HEK293T (cell line): ENCODE measurements at regions not wholly inside any gene's neighbourhood (a gene's known extent, or its start where the extent isn't known, plus 50 kb on each side); places are given as distances from the start of the nearest gene placed in this dataset.

ENCODE experiments used
- ARNT ChIP-seq: fragments of 450-650 bp; IDR thresholded peaks from 2 replicates; pipeline ENCODE4 v1.6.1; 2017; ENCODE audit warnings: mild to moderate bottlenecking
- BHLHE40 ChIP-seq: fragments of 450-650 bp; IDR thresholded peaks from 2 replicates; pipeline ENCODE4 v1.6.1; 2016; ENCODE audit warnings: mild to moderate bottlenecking, moderate library complexity, borderline replicate concordance
- ELF4 ChIP-seq: fragments of 450-650 bp; IDR thresholded peaks from 2 replicates; pipeline ENCODE4 v1.6.1; 2017; ENCODE audit warnings: antibody characterized with exemption
- FOXA1 ChIP-seq: fragments of 450-650 bp; IDR thresholded peaks from 2 replicates; pipeline ENCODE4 v1.6.1; 2016; ENCODE audit warnings: mild to moderate bottlenecking
- FOXK2 ChIP-seq: fragments of 450-650 bp; IDR thresholded peaks from 2 replicates; pipeline ENCODE4 v1.6.1; 2016; ENCODE audit warnings: mild to moderate bottlenecking
- FOXM1 ChIP-seq: fragments of 450-650 bp; IDR thresholded peaks from 2 replicates; pipeline ENCODE4 v1.6.1; 2017; ENCODE audit warnings: mild to moderate bottlenecking, borderline replicate concordance
- HDGF ChIP-seq: fragments of 450-650 bp; IDR thresholded peaks from 2 replicates; pipeline ENCODE4 v1.6.1; 2017; ENCODE audit warnings: antibody characterized with exemption, borderline replicate concordance
- LEF1 ChIP-seq: fragments of 450-650 bp; IDR thresholded peaks from 2 replicates; pipeline ENCODE4 v1.6.1; 2017; ENCODE audit warnings: mild to moderate bottlenecking, borderline replicate concordance
- NFRKB ChIP-seq: fragments of 450-650 bp; IDR thresholded peaks from 2 replicates; pipeline ENCODE4 v1.6.1; 2016; ENCODE audit warnings: mild to moderate bottlenecking, moderate library complexity
- SP1 ChIP-seq: fragments of 450-650 bp; IDR thresholded peaks from 2 replicates; pipeline ENCODE4 v1.6.1; 2017
- SUZ12 ChIP-seq: fragments of 450-650 bp; IDR thresholded peaks from 2 replicates; pipeline ENCODE4 v1.6.1; 2016; ENCODE audit warnings: mild to moderate bottlenecking
- TARDBP ChIP-seq: fragments of 450-650 bp; IDR thresholded peaks from 2 replicates; pipeline ENCODE4 v1.6.1; 2016
- ZNF384 ChIP-seq: fragments of 450-650 bp; IDR thresholded peaks from 2 replicates; pipeline ENCODE4 v1.6.1; 2016
- TF ChIP-seq, protein P1 (sequence below): fragments of 450-650 bp; IDR thresholded peaks from 2 replicates; pipeline ENCODE4 v1.6.1; 2016

DNA sequence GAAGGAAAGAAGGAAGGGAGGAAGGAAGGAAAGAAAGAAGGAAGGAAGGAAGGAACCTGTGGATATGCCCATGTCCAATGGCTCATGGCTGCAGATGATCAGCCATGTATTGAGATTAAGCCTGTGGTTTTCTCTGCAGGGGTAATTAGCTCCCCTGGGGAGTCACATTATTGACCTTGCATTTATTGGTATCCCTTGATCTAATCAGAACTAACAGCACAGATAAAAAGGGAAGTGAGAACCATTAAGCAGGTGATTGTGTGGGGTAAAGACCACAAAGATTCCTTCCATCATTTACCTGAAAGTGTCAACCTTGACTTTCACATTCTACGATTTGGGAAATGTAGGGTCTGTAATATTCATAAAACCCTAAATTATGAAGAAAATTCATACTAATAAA, 390.7 kb downstream of the BRINP2 start:
- TF ChIP-seq SP1 (no peak), TARDBP (no peak), FOXK2 (no peak), NFRKB (no peak), ELF4 (no peak), ZNF384 (no peak), SUZ12 (no peak), FOXM1 (no peak), FOXA1 (no peak), BHLHE40 (no peak), HDGF (no peak), LEF1 (no peak), ARNT (no peak)
- TF ChIP-seq, protein P1, sequence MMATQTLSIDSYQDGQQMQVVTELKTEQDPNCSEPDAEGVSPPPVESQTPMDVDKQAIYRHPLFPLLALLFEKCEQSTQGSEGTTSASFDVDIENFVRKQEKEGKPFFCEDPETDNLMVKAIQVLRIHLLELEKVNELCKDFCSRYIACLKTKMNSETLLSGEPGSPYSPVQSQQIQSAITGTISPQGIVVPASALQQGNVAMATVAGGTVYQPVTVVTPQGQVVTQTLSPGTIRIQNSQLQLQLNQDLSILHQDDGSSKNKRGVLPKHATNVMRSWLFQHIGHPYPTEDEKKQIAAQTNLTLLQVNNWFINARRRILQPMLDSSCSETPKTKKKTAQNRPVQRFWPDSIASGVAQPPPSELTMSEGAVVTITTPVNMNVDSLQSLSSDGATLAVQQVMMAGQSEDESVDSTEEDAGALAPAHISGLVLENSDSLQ, result no peak
